ELF-1 (cell line): ENCODE measurements at regions not wholly inside any gene's neighbourhood (a gene's known extent, or its start where the extent isn't known, plus 50 kb on each side); places are given as distances from the start of the nearest gene placed in this dataset.
A peak's percentile ranks its signal among the peaks of the same experiment; 100 is the strongest.

Experiments
- DNase-seq: peaks from one replicate; pipeline ENCODE4 v3.0.0-alpha.2; 2016; ENCODE audit warnings: low read depth, low spot score

GRCh38 chr13:66071608-66072007, 1158.5 kb downstream of the PCDH9 start:
- DNase-seq, result no peak

GRCh38 chr13:66071029-66071428, 1159.1 kb downstream of the PCDH9 start:
- DNase-seq, result no peak

GRCh38 chr13:66069570-66069969, 1160.6 kb downstream of the PCDH9 start:
- DNase-seq, result no peak

GRCh38 chr13:66068683-66069082, 1161.5 kb downstream of the PCDH9 start:
- DNase-seq, result no peak

GRCh38 chr13:66048888-66049287, 1181.2 kb downstream of the PCDH9 start:
- no peak for DNase-seq

GRCh38 chr13:66040506-66040905, 1189.6 kb downstream of the PCDH9 start:
- no peak for DNase-seq

- DNase-seq, result no peak
Observed at GRCh38 chr13:66037096-66037495, 1193.0 kb downstream of the PCDH9 start.

- no peak for DNase-seq
Observed at GRCh38 chr13:66036636-66037035, 1193.5 kb downstream of the PCDH9 start.

- DNase-seq, result peak; percentile 8
Observed at GRCh38 chr13:66036024-66036614, 1194.0 kb downstream of the PCDH9 start.

- DNase-seq, result no peak
Observed at GRCh38 chr13:66033924-66034323, 1196.2 kb downstream of the PCDH9 start.

- no peak for DNase-seq
Observed at GRCh38 chr13:66021846-66022245, 1208.3 kb downstream of the PCDH9 start.

- no peak for DNase-seq
Observed at GRCh38 chr13:66014771-66015170, 1215.4 kb downstream of the PCDH9 start.

GRCh38 chr13:66009241-66009640, 1220.9 kb downstream of the PCDH9 start:
- no peak for DNase-seq

- no peak for DNase-seq
Observed at GRCh38 chr13:66003558-66003957, 1226.6 kb downstream of the PCDH9 start.

GRCh38 chr13:66001140-66001539, 1229.0 kb downstream of the PCDH9 start:
- no peak for DNase-seq

GRCh38 chr13:65999411-65999810, 1230.7 kb downstream of the PCDH9 start:
- DNase-seq, result no peak

- DNase-seq, result peak; percentile 6
Observed at GRCh38 chr13:65990684-65991083, 1239.5 kb downstream of the PCDH9 start.

- peak; percentile 74 for DNase-seq
Observed at GRCh38 chr13:65985612-65986011, 1244.5 kb downstream of the PCDH9 start.

GRCh38 chr13:65977525-65977924, 1252.6 kb downstream of the PCDH9 start:
- DNase-seq, result no peak

GRCh38 chr13:65971541-65971940, 1258.6 kb downstream of the PCDH9 start:
- peak; percentile 14 for DNase-seq

- DNase-seq, result peak; percentile 50
Observed at GRCh38 chr13:65966991-65967451, 1263.1 kb downstream of the PCDH9 start.

- no peak for DNase-seq
Observed at GRCh38 chr13:65965501-65965900, 1264.6 kb downstream of the PCDH9 start.

GRCh38 chr13:65964672-65965071, 1265.5 kb downstream of the PCDH9 start:
- DNase-seq, result no peak

- no peak for DNase-seq
Observed at GRCh38 chr13:65959305-65959704, 1270.8 kb downstream of the PCDH9 start.
